OCI-LY3 (cell line): ENCODE measurements at regions not wholly inside any gene's neighbourhood (a gene's known extent, or its start where the extent isn't known, plus 50 kb on each side); places are given as distances from the start of the nearest gene placed in this dataset.

Experiments
- EZH2phosphoT487 ChIP-seq: fragments of 200-600 bp; shearing (Covaris generic); IDR thresholded peaks from 2 replicates; pipeline ENCODE4 v1.6.1; 2018; ENCODE audit warnings: antibody characterized with exemption, mixed run types, low read depth
- TF ChIP-seq, protein P1 (sequence below): fragments of 200-600, 300-600 bp; sonication (generic); IDR thresholded peaks from 2 replicates; pipeline ENCODE4 v1.5.1; 2014; ENCODE audit warnings: antibody characterized with exemption, low read length, low read depth

- TF ChIP-seq, protein P1, sequence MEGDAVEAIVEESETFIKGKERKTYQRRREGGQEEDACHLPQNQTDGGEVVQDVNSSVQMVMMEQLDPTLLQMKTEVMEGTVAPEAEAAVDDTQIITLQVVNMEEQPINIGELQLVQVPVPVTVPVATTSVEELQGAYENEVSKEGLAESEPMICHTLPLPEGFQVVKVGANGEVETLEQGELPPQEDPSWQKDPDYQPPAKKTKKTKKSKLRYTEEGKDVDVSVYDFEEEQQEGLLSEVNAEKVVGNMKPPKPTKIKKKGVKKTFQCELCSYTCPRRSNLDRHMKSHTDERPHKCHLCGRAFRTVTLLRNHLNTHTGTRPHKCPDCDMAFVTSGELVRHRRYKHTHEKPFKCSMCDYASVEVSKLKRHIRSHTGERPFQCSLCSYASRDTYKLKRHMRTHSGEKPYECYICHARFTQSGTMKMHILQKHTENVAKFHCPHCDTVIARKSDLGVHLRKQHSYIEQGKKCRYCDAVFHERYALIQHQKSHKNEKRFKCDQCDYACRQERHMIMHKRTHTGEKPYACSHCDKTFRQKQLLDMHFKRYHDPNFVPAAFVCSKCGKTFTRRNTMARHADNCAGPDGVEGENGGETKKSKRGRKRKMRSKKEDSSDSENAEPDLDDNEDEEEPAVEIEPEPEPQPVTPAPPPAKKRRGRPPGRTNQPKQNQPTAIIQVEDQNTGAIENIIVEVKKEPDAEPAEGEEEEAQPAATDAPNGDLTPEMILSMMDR, result no peak
- TF ChIP-seq EZH2phosphoT487, result no peak
These were observed 135.4 kb downstream of the SMIM20 start for GRCh38 chr4:26049447-26049846.
